ENCODE measurements at regions not wholly inside any gene's neighbourhood (a gene's known extent, or its start where the extent isn't known, plus 50 kb on each side); places are given as distances from the start of the nearest gene placed in this dataset.

GRCh38 chr3:70754314-70754713, 441.9 kb upstream of the MDFIC2 start:
- H3K9me1 ChIP-seq (replicated peaks; ENCODE audit: control insufficient read depth, extremely low read depth, insufficient read depth, low read length), result no peaks in the 10 kb centered on the region
- H4K20me1 ChIP-seq (replicated peaks; ENCODE audit: control insufficient read depth, extremely low read depth, insufficient read depth, low read length), result no peaks in the 10 kb centered on the region
- H3K4me2 ChIP-seq (ENCODE audit: insufficient read depth, low read length), result no peak overlapping the region
- DNase-seq (ENCODE audit: low read depth, low spot score) (no peak), FAIRE-seq (no peak)
- dilution Hi-C loops (cut with MboI; ENCODE audit: extremely low pct_ligation_motif_present, low sequenced_read_pairs), result no loop called here
- CTCF ChIA-PET, result interaction anchor here (1.1 to 1.2 kb wide), 2 partner anchors 16 to 38 kb away, joined by 3 to 6 read pairs; no protein-coding TSS in a partner anchor
- no peak overlapping the region for H3K9ac ChIP-seq (replicated peaks; ENCODE audit: extremely low read depth, insufficient read depth, low read length)
- TF ChIP-seq GATA2 (IDR thresholded peaks at IDR 0.05; ENCODE audit: insufficient read depth, insufficient read length, low read depth, low read length), result no peak
- no peak for TF ChIP-seq EZH2 (IDR thresholded peaks at IDR 0.05; ENCODE audit: borderline replicate concordance, low read depth, low read length, severe bottlenecking)
- no peak for TF ChIP-seq POLR2A (IDR thresholded peaks at IDR 0.05; ENCODE audit: low read depth, low read length)
- TF ChIP-seq JUN (IDR thresholded peaks at IDR 0.05; ENCODE audit: borderline replicate concordance, insufficient read depth, insufficient read length, low read depth), result no peak
- TF ChIP-seq POLR2AphosphoS5 (IDR thresholded peaks at IDR 0.05; ENCODE audit: insufficient read depth, low read depth, low read length), result no peak
- TF ChIP-seq MYC (IDR thresholded peaks at IDR 0.05; ENCODE audit: low read depth, low read length), result no peak
- TF ChIP-seq CTCF (IDR thresholded peaks at IDR 0.05; ENCODE audit: extremely low read depth in 1 of 2, insufficient read depth in 1 of 2, low read depth in 1 of 2, low read length in 2 of 2), result no peak
- TF ChIP-seq MAX (IDR thresholded peaks at IDR 0.05; ENCODE audit: insufficient read depth, insufficient read length), result no peak
- no peak for TF ChIP-seq FOS (IDR thresholded peaks at IDR 0.05; ENCODE audit: borderline replicate concordance, insufficient read depth, low read length)
- no peak overlapping the region for H2AFZ ChIP-seq (ENCODE audit: low read depth, low read length)
- H3K36me3 ChIP-seq (ENCODE audit: control insufficient read depth in 2 of 2, extremely low read depth in 1 of 2, insufficient read depth in 2 of 2, low read length in 2 of 2), result no peaks in the 10 kb centered on the region
- POLR2A ChIA-PET, result no interaction called here
- peaks cover 0 to 3% of the 10 kb centered on the region in 2 experiments for H3K27me3 ChIP-seq (ENCODE audit: control insufficient read depth in 2 of 2, insufficient read depth in 2 of 2, low read length in 2 of 2)
- no peaks in the 10 kb centered on the region for H3K4me1 ChIP-seq (ENCODE audit: control insufficient read depth, extremely low read depth, insufficient read depth, low read length)
- intact Hi-C loops (cut with micrococcal nuclease), result no loop called here
- no TSS peak for BruUV-seq (replicated peaks)
- H3K79me2 ChIP-seq (ENCODE audit: control insufficient read depth, insufficient read depth, low read length), result no peaks in the 10 kb centered on the region
- no peak overlapping the region for H3K4me3 ChIP-seq (replicated peaks in 1 of 3; ENCODE audit: insufficient read depth in 1 of 3, low read depth in 1 of 3, low read length in 3 of 3)
- no peaks in the 10 kb centered on the region for H3K9me3 ChIP-seq (replicated peaks; ENCODE audit: control insufficient read depth, insufficient read depth, low read length)
- no peak overlapping the region for H3K27ac ChIP-seq (ENCODE audit: insufficient read depth, low read depth, low read length)

Measured in endothelial cell of umbilical vein (primary cell).